ENCODE measurements at regions not wholly inside any gene's neighbourhood (a gene's known extent, or its start where the extent isn't known, plus 50 kb on each side); places are given as distances from the start of the nearest gene placed in this dataset.

DNA sequence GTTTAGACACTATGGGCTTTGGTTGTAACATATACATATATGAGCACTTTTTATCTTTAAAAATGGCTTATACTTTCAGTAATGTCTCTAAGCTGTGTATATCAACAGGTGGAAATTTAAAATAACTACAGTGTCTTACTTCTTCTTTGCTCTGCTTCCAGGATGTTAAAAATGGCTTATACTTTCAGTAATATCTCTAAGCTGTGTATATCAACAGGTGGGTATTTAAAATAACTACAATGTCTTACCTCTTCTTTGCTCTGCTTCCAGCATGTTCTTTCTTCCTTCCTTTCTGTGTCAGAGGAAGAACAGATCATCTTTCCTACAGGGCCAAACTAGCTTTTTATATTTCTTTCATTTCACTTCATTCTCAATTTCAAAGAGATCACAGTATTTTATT lies 689.6 kb downstream of the EPHA4 start:
- TF ChIP-seq, protein P1, sequence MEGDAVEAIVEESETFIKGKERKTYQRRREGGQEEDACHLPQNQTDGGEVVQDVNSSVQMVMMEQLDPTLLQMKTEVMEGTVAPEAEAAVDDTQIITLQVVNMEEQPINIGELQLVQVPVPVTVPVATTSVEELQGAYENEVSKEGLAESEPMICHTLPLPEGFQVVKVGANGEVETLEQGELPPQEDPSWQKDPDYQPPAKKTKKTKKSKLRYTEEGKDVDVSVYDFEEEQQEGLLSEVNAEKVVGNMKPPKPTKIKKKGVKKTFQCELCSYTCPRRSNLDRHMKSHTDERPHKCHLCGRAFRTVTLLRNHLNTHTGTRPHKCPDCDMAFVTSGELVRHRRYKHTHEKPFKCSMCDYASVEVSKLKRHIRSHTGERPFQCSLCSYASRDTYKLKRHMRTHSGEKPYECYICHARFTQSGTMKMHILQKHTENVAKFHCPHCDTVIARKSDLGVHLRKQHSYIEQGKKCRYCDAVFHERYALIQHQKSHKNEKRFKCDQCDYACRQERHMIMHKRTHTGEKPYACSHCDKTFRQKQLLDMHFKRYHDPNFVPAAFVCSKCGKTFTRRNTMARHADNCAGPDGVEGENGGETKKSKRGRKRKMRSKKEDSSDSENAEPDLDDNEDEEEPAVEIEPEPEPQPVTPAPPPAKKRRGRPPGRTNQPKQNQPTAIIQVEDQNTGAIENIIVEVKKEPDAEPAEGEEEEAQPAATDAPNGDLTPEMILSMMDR (IDR thresholded peaks at IDR 0.05; ENCODE audit: insufficient read depth, low read depth, low read length), result no peak
- H3K4me3 ChIP-seq (ENCODE audit: low read depth, low read length), result no peak overlapping the region
- no peak for DNase-seq (ENCODE audit: low read depth)

- no peak overlapping the region for H3K4me3 ChIP-seq (ENCODE audit: low read depth, low read length)
- no peak for DNase-seq (ENCODE audit: low read depth)
- TF ChIP-seq, protein P1 (IDR thresholded peaks at IDR 0.05; ENCODE audit: insufficient read depth, low read depth, low read length), result no peak
These were observed 686.5 kb downstream of the EPHA4 start for GRCh38 chr2:220885593-220885992.

GRCh38 chr2:220887271-220887870 lies 684.7 kb downstream of the EPHA4 start:
- no peak overlapping the region for H3K4me3 ChIP-seq (ENCODE audit: low read depth, low read length)
- DNase-seq (ENCODE audit: low read depth), result no peak
- TF ChIP-seq, protein P1 (IDR thresholded peaks at IDR 0.05; ENCODE audit: insufficient read depth, low read depth, low read length), result no peak

DNA sequence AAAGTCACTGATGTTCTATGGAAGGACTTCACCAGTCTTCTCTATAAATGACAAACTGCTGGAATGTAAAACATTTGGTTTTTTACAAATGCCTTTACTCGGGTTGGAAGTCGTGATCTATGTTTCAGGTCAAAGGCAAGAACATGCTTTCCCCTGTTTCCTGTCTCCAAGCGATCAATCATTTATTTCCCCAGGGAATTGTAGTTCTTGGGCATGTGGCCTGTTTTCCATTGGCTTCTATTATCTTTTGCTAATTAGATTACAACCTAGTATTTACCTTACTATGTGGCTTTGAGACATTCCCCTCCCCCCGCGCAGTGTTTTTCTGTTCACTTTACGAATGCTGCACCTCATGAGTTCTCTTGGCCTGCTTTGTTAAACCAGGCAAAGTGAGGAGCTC lies 684.2 kb downstream of the EPHA4 start:
- no peak for DNase-seq (ENCODE audit: low read depth)
- H3K4me3 ChIP-seq (ENCODE audit: low read depth, low read length), result no peak overlapping the region
- TF ChIP-seq, protein P1 (IDR thresholded peaks at IDR 0.05; ENCODE audit: insufficient read depth, low read depth, low read length), result no peak

DNA sequence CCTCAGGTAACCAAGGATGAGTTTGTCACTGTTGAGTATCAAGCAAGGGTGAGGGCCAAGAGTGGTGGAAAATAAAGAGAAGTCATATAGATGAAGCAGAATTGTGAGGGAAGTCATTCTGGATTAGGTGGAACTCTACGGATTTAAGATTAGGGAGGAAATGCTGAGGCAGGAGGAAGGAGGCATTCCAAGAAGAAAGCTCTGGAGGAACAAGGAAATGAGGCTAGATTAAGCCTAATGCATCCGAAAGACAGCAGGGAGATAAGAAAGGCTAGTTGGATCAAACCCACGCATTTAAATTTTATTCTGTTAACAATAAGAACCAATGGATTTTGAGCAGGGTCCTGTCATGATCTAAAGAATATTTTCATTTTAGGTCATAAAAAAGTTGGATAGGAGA lies 681.2 kb downstream of the EPHA4 start:
- DNase-seq (ENCODE audit: low read depth), result no peak
- TF ChIP-seq, protein P1 (IDR thresholded peaks at IDR 0.05; ENCODE audit: insufficient read depth, low read depth, low read length), result no peak
- H3K4me3 ChIP-seq (ENCODE audit: low read depth, low read length), result no peak overlapping the region

DNA sequence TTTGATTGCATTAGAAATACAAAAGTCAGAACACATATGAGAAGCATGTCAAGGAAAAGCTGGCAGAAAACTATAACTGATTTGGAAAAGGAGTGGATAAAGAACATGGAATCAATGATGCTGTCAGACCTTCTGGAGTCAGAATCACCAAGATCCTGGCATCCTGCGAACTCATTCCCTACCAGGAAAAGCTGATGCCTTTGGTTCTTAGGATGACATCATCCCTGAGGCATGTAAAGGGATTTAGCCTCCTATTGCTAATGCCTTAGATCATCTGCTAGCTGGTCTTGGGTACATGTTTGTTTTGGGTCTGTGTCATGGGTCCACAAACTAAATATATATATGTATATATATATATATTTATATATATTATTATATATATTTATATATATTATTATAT lies 680.7 kb downstream of the EPHA4 start:
- TF ChIP-seq, protein P1 (IDR thresholded peaks at IDR 0.05; ENCODE audit: insufficient read depth, low read depth, low read length), result no peak

DNA sequence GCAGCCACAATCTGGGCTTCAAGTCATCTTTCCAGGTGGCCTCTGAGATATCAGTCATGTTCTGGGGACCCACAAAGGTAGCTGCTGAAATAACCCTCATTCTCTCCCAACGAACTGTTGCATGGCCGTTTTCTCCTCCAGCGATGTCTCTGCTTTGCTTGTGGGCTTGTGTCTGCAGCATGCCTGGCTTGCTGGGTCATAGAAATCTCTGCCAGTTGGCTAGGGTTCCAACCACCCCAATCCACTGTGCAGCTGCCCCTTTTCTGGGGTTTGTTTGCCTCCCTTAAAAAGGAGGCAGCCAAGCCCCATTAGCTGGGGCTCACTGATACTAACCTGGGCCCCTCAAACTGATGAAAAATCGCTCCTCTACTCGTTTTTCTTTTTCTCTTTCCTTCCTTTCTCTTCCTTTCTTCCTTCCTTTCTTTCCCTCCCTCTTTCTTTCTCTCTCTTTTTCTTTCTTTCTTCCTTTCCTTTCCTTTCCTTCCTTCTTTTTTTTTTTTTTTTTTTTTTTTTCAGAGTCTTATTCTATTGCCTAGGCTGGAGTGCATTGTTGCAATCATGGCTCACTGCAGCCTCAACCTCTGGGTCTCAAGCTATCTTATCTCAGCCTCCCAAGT lies 680.0 kb downstream of the EPHA4 start:
- H3K4me3 ChIP-seq (ENCODE audit: low read depth, low read length), result no peak overlapping the region
- no peak for DNase-seq (ENCODE audit: low read depth)
- TF ChIP-seq, protein P1 (IDR thresholded peaks at IDR 0.05; ENCODE audit: insufficient read depth, low read depth, low read length), result no peak

More for the DNA sequence above, 680.7 kb downstream of the EPHA4 start:
- DNase-seq (ENCODE audit: low read depth), result no peak
- no peak overlapping the region for H3K4me3 ChIP-seq (ENCODE audit: low read depth, low read length)
